Retina (tissue), 1 donor: ENCODE measurements at regions not wholly inside any gene's neighbourhood (a gene's known extent, or its start where the extent isn't known, plus 50 kb on each side); places are given as distances from the start of the nearest gene placed in this dataset.
"Not testable (repeated sequence)": the region's sequence is repeated elsewhere in the genome, so short reads cannot be mapped to it uniquely, and the experiment has no call there.

Experiments
- DNase-seq: peaks from one replicate; pipeline ENCODE4 v3.0.0-alpha.2; 2016

- no peak for DNase-seq
These were observed 520.8 kb downstream of the GRIN2A start for GRCh38 chr16:9661336-9662017.

DNA sequence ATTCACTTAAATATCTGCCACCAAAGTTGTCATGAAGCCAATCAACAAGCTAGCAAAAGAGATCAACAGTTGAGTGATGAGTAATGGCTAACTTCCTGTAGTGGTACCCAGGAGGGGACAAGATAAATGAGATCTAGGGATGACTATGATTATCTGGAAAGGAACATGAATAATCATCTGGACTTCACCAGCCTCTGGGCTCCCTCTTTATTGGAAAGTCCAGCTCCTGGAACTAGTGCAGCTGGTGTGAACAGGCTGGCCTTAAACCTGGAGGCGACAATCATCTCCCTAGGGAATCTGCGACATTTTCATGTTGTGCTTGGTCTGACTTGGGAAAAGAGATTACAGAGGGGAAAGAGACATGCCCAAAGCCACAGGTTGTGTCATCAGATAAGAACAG, 518.6 kb downstream of the GRIN2A start:
- DNase-seq: no peak

DNA sequence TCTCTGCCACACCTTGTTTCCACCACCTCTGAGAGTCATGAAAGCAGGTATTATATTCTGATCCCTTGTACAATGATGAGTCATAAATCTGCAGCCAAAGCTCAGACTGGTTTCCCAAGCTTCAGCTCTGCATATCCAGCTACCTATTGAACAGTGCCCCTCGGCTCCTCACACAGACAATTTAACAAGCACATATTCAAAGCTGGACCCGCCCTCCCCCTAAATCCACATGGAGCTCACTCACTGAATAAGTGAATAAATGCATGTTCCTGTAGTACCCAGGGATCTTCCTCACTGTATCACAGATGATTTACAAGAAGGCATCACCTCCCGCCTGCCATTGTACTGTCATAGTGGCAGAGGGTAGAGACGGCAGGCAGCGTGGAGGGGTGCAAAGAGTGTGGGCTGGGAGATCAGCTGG, 516.4 kb downstream of the GRIN2A start:
- no peak for DNase-seq

- DNase-seq: no peak
These were observed 515.3 kb downstream of the GRIN2A start for GRCh38 chr16:9666834-9667480.

GRCh38 chr16:9670033-9670432, 512.2 kb downstream of the GRIN2A start:
- DNase-seq: peak; percentile 41

DNA sequence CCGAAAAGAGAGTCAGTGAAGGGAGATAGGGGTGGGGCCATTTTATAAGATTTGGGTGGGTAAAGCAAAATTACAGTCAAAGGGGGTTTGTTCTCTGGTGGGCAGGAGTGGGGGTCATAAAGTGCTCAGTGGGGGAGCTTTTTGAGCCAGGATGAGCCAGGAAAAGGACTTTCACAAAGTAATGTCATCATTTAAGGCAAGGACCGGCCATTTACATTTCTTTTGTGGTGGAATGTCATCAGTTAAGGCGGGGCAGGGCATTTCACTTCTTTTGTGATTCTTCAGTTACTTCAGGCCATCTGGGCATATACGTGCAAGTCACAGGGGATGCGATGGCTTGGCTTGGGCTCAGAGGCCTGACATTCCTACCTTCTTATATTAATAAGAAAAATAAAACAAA, 511.6 kb downstream of the GRIN2A start:
- not testable (repeated sequence) for DNase-seq

GRCh38 chr16:9676560-9677300, 505.5 kb downstream of the GRIN2A start:
- DNase-seq: not testable (repeated sequence)

DNA sequence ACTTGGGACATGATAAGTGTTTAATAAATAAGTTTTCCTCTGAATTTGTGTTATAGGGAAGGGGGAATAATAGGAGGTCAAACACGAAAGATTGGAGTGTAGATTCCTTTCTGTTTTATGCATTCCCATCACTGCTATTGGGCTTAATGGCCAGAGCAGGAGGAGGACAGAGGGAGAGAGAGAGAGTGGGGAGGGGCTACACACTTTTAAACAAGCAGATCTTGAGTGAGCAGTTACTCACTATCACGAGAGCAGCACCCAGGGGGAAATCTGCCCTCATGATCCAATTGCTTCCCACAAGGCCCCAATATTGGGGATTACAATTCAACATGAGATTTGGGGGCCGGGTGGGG, 505.0 kb downstream of the GRIN2A start:
- no peak for DNase-seq

- DNase-seq: no peak
These were observed 502.9 kb downstream of the GRIN2A start for GRCh38 chr16:9679213-9679767.

GRCh38 chr16:9680019-9680655, 502.1 kb downstream of the GRIN2A start:
- DNase-seq: no peak

DNA sequence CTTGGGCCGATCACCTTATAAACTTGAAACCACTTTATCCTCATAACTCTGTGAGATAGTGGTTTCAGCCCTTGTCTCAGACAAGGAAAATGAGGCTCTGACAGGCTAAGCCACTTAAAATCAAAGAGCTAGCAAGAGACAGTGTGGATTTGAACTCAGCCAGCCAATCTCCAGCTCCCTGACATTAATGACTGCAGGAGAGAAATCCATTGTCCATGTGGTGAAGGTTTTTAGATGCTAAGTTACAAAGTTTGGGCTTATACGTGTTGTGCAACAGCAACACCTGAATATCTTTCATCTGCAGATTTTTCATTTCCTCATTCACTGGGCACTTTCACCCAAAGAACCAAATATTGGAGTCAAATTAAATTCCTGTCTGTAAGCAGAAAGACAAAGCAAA, 501.3 kb downstream of the GRIN2A start:
- DNase-seq: no peak

DNA sequence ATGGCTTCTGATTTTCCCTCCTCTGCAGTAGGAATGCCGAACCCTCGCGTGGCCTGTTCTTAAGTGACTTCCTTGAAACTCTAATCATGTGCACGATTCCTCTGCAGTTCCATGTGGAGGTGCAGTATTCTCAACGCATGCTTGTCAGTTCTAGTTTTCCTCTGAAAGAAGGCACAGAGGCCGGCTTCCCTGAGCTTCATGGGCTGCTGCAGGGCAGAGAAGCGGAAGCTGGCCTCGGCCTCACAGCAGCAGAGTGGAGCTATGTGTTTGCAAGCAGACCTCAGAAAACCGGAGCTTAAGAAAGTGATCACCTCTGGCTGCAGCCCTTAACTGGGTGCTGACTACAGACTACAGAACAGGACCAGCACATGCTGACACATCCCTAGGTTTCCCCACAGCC, 500.7 kb downstream of the GRIN2A start:
- peak; percentile 50 for DNase-seq

- DNase-seq: no peak
These were observed 499.9 kb downstream of the GRIN2A start for GRCh38 chr16:9682320-9682719.

- no peak for DNase-seq
These were observed 498.6 kb downstream of the GRIN2A start for GRCh38 chr16:9683677-9684076.

DNA sequence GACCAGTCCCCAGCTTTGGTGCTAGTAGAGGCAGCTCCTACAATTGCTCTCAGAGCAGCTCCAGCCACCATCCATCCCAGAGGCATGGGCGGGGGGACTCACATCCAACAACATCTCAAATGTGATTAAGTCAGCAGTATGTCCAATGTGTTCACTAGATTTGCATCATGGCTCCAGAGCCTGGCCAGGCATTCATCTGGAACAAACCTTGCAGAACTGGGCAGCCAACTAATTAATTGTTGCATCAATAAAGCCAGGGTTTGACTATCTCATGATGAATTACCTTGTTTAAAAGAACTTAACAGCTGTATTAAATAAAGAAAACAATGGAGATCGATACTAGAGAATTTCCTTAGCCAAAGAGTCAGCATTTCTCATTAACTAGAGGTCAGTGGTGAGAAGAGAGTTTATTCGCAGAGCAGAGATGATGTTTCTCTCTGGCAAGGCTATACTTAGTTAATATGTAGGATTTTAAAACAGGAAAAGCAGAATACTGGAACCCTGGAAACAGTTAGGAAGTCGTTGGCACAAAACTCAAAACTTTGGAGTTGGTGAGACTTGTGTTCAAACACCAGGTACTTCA, 494.4 kb downstream of the GRIN2A start:
- no peak for DNase-seq

DNA sequence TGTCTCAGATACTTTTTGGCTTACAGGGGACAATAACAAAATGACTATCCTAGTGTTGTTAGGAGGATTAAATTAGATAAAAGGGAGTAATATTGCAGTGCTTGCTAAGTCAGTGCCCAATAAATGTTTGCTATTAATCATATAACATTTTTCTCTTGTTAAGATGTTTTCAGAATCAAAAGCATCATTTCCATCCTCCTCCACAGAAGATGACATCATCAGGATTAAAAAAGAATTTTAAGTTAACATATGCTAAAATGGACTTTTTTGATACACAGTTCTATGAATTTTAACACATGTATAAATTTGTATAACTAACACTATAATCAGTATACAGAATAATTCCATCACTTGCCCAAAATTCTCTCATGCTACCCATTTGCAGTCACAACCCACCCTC, 492.6 kb downstream of the GRIN2A start:
- DNase-seq: no peak

- no peak for DNase-seq
These were observed 487.1 kb downstream of the GRIN2A start for GRCh38 chr16:9695152-9695551.
